ENCODE measurements at regions not wholly inside any gene's neighbourhood (a gene's known extent, or its start where the extent isn't known, plus 50 kb on each side); places are given as distances from the start of the nearest gene placed in this dataset.

DNA sequence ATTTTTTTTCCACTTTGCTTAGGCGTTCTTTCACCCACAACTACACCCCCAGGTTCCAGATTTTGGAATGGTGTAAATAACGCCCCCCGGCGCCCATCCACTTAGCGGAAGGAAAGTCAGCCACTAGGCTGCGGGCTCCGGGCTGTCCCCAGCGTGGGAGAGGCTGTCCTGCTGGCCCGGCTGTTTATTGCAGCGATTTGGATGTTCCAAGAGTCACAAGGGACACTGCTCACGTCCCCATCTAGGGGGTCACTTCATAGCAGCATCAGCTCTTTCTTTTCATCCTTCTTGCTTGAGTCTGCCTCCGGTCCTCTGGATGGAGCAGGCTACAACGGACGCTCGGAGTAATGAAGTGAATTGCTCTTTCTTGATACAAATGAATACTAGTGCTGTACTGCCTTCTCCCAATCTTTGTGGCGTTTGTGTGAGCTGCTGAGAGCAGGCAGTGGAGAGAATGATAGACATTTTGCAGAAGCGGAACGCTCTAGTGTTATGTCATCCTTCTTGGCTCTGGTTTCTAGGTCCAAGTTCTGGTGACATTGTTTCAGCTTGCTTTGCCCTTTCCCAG, 50.7 kb upstream of the PAIP2B start:
- no peak for DNase-seq

DNA sequence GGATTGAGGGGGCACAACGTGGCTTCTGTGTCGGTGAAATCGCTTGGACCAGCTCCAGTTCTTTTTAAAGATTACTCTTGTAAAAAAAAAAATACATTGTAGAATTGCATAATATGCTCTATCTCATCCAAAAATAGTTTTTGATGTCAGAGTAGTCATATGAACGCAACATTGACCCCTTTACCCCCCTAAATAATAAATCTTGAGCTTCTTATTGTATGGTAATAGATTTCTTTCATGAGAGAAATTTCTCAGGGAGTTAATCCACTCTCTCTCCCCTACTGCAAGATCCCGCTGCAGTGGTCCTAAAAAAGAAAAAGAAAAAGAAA, 50.2 kb upstream of the PAIP2B start:
- no peak for DNase-seq

DNA sequence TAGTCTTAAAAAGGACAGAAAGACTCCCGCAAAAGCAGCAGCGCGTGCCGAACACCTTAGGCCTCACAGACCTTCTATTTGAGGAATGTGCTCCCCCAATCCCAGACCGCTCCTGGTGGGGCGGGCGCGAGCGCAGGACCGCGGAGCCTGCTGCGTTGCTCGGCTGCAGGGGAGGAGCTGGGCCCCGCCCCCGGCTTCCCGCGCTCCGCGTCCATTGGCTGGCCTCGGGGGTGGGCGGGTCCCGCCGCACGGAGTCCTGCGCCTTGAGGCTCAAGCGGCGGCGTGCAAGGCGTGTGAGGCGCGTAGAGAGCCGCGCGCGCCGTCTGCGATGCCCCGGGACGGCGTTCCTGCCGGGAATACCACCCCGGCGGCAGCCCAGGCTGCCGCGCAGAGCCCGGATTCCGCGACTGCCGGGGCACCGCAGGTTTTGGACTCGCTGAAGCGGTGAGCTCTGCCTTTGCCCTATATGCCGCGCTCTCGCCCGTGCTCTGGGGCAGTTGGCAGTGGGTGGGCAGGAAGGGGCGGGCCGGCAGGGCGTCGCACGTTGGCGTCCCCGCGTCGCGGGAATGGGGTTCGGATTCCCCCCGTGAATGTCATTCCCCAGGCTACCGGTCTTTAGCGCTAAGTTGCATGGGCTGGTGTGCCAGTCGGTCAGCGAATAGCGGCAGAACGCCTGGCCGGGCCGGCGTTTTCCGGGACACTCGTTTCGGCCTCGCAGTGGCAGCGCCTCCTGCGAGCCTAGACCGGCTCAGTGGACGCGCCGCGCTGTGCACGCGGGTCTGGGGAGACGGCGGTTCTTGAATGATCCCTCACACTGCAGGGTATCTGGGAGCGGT, 49.6 kb upstream of the PAIP2B start:
- peak; percentile 65 for DNase-seq

All from CD4-positive, alpha-beta T cell treated with Interleukin-4 for 4 hours (primary cell).